HG03039 (cell line): ENCODE measurements at regions not wholly inside any gene's neighbourhood (a gene's known extent, or its start where the extent isn't known, plus 50 kb on each side); places are given as distances from the start of the nearest gene placed in this dataset.
"Not testable (repeated sequence)": the region's sequence is repeated elsewhere in the genome, so short reads cannot be mapped to it uniquely, and the experiment has no call there.

Experiments used
- ATAC-seq: cut with Tn5 transposase; IDR thresholded peaks from one replicate; pipeline ENCODE4 v1.9.1; 2021; ENCODE audit warnings: mild to moderate bottlenecking, moderate library complexity; ENCODE audit not compliant: unreplicated experiment

DNA sequence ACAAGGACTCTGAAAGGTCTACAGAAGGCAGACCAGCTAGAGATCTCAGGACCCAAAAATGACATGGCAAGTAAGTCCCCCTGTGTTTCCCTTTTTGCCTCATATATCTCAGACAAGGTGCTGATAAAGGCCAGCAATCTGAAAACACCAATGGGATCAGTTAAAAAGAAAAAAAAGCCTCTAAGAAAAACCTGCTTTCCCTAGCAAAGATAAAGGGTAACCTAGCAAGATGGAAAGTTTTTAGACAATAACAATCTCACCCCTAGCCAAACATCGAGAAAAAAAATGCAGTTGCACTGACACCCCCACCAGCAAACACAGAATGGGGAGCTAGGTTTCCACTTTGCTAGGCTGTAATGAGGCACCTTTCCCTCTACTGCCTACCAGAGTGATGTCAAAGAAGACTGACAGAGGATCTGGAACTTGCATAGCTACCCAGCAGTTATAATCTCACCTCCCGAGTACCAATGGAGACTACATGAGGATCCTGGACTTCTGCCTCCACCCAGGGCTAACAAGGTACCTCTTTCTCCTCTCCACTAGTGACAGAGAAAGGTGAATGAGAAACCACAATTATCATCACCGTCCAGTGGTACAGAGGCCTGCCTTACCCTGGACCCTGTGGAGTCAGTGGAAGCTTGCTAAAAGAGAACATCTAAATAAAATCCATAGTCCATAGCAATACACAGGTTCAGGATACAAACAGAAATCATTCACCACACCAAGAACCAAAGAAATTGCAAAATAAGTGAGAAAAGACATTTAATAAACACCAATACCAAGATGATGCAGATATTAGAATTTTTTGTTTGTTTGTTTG is 240.8 kb downstream of the ARHGAP12 start:
- no peak for ATAC-seq

DNA sequence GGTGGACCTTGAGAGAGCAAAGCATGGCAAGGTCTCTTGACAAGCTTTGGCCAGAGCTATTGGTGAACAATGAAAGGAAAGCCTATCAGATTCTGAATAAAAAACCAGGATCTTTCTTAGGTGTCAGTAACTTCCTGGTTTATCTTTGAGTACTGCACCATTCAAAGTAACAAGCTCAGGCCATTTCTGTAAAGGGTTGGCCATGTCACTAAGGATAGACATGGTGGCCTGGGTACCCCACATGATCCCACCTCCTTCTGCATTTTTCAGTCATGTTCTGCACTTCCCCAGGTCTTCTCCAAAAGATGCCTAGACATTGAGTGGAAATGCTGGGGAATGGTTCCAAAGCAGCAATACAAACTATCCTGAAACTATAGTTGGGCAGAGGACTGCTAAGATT is 242.0 kb downstream of the ARHGAP12 start:
- ATAC-seq = no peak

DNA sequence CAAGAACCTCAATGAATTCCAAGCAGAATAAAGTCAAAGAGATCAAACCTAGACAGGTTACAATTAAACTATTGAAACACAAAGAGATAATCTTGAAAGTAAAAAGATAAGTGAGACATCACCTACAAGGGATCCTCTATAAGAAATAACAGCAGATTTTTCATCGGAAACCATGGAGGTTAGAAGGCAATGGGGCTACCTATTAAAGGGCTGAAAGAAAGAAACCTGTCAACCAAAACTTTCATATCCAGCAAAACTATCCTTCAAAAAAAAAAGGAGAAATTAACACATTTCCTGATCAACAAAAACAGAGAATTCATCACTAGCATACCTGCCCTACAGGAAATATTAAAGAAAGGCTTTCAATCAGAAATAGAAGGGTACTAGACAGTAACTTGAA is 244.9 kb downstream of the ARHGAP12 start:
- no peak for ATAC-seq

DNA sequence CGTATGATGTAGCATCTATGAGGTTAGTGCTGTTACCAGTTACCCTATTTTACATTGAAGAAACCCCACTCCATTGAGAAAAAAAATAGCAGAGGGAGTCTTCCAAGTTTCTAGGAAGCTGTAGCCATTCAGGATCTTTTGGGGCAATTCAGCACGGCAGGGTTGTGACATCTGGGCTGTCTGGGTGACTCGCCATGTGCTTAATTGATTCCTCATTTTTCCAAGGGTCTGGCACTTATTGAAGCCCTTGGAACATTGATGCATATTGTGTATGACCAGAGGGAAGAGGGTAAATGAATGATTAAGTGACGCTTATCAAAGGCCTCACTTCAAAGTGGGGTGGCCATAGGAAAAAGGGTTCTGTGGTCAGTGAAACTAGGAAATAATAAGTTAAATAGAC is 248.7 kb downstream of the ARHGAP12 start:
- no peak for ATAC-seq

GRCh38 chr10:31678575-31679516 is 249.8 kb downstream of the ARHGAP12 start:
- ATAC-seq = no peak

DNA sequence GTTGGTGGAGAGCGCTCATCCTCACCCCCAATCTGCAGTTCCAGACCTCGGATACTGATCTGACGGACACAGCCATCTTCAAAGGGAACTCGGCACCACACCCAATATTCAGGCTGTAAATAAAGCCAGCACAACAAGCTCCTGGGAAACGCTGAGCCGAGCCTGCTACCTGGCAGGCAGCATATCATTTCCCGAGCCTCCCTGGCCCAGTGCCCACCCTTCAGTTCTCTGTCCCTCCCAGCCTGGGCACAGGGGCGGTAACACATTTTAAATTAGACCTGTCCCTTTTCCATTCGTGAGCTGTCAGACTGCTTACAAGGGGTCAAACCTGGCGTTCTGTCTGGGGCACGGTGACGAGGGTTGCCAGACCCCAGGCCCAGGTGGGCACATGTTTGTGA is 250.5 kb downstream of the ARHGAP12 start:
- no peak for ATAC-seq

- ATAC-seq = no peak
Observed at GRCh38 chr10:31677195-31678138, 251.2 kb downstream of the ARHGAP12 start.

DNA sequence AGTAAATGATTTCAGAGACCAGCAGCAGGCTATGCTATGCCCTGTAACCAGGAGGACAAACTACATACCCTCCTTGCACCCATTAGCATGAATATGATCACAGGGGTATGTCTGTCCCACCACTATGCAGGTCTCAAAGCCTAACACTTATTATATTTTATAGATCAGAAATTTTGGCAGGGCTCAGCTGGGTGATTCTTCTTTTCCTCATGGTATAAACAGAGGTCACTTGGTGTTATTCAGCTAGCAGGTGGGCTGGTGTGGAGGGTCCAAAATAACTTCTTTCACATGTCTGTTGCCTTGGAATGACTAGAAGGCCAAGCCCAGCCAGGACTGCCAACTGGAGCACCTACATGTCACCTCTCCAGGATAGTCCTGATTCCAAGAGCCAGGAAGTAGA is 252.9 kb downstream of the ARHGAP12 start:
- no peak for ATAC-seq

DNA sequence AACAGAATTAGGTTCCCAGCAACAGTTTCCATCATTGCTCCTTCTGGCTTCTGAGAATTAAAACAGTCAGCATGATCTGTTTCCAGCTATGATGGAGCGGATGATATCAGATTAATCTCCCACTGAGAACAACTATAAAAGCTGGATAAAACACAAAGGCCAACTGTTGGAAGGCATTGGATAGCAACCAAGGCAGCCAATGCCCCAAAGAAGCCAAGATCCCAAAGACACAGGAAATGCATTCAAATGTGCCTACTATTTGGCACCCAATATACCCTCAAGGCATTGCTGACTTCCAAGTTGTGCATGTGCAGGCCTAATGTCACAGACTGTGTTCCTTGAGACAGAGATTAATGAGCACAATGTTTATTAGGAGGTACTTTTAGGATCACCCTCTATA is 259.3 kb downstream of the ARHGAP12 start:
- ATAC-seq = no peak

GRCh38 chr10:31668326-31668725 is 260.3 kb downstream of the ARHGAP12 start:
- ATAC-seq = no peak

DNA sequence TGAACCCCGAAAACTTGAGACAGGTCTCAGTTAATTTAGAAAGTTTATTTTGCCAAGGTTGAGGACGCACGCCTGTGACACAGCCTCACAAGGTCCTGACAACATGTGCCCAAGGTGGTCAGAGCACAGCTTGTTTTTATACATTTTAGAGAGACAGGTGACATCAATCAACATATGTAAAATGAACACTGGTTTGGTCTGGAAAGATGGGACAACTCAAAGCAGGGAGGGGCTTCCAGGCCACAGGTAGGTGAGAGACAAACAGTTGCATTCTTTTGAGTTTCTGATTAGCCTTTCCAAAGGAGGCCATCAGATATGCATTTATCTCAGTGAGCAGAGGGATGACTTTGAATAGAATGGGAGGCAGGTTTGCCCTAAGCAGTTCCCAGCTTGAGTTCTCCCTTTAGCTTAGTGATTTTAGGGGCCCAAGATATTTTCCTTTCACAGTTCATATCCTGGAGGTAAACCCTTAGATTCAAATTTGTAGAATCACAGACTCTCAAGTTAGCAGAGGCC is 262.8 kb downstream of the ARHGAP12 start:
- not testable (repeated sequence) for ATAC-seq

GRCh38 chr10:31664803-31665202 is 263.8 kb downstream of the ARHGAP12 start:
- ATAC-seq = no peak

DNA sequence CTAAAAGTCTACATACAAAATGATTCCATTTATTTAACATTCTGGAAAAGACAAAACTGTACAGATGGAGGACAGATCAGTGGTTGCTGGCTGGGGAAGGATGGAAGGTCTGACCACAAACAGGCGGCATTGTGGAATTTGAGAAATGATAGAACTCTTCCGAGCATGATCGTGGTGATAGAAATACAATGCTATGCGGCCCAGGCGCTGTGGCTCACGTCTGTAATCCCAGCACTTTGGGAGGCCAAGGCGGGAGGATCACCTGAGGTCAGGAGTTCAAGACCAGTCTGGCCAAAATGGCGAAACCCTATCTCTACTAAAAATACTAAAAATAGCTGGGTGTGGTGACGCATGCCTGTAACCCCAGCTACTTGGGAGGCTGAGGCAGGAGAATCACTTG is 264.6 kb downstream of the ARHGAP12 start:
- ATAC-seq = not testable (repeated sequence)

GRCh38 chr10:31660300-31660699 is 268.3 kb downstream of the ARHGAP12 start:
- ATAC-seq = no peak

GRCh38 chr10:31659665-31660064 is 269.0 kb downstream of the ARHGAP12 start:
- no peak for ATAC-seq

- ATAC-seq = no peak
Observed at GRCh38 chr10:31657434-31657872, 271.2 kb downstream of the ARHGAP12 start.

GRCh38 chr10:31656851-31657433 is 271.7 kb downstream of the ARHGAP12 start:
- ATAC-seq = no peak

DNA sequence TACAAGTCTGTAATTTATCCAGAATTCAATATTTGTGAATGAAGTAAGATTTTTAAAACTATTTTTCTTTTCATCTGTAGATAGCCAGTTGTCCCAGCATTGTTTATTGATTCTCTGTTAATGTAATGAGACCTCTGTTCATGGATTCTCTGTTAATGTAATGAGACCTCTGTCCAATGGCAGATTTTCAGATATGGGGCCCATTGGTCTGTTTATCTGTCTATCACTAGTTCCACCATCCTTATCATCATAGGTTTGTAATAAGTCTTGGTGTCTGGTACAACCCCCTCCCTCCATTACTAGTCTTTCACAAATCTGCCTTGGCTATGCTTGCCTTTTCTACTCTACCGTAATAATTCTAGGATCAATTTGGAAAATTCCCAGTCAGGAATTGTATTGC is 276.6 kb downstream of the ARHGAP12 start:
- no peak for ATAC-seq

- ATAC-seq = no peak
Observed at GRCh38 chr10:31650010-31650409, 278.6 kb downstream of the ARHGAP12 start.

GRCh38 chr10:31648966-31649365 is 279.7 kb downstream of the ARHGAP12 start:
- no peak for ATAC-seq
